ENCODE measurements at regions not wholly inside any gene's neighbourhood (a gene's known extent, or its start where the extent isn't known, plus 50 kb on each side); places are given as distances from the start of the nearest gene placed in this dataset.
"Not testable (repeated sequence)": the region's sequence is repeated elsewhere in the genome, so short reads cannot be mapped to it uniquely, and the experiment has no call there.

GRCh38 chr22:16387088-16387487 lies 205.5 kb downstream of the CCT8L2 start:
- no peak for DNase-seq (ENCODE audit: extremely low spot score)
- ChIA-PET POLR2A (no interaction called here), CTCF (no interaction called here)
- no peak for TF ChIP-seq CTCF (IDR thresholded peaks at IDR 0.05; ENCODE audit: control extremely low read depth, extremely low read depth, low read depth, missing control alignments)

GRCh38 chr22:16361328-16361727 lies 231.3 kb downstream of the CCT8L2 start:
- POLR2A ChIA-PET; CTCF ChIA-PET; DNase-seq (ENCODE audit: extremely low spot score): not testable (repeated sequence)

GRCh38 chr22:16352637-16353036 lies 240.0 kb downstream of the CCT8L2 start:
- CTCF ChIA-PET; POLR2A ChIA-PET; DNase-seq (ENCODE audit: extremely low spot score): not testable (repeated sequence)

- POLR2A ChIA-PET; DNase-seq (ENCODE audit: extremely low spot score); CTCF ChIA-PET: not testable (repeated sequence)
Observed at GRCh38 chr22:16347083-16347482, 245.5 kb downstream of the CCT8L2 start.

GRCh38 chr22:16315565-16315964 lies 277.0 kb downstream of the CCT8L2 start:
- POLR2A ChIA-PET; CTCF ChIA-PET; DNase-seq (ENCODE audit: extremely low spot score): not testable (repeated sequence)

All from GM10248 (cell line).